Left lung (tissue), 4 donors: ENCODE measurements at regions not wholly inside any gene's neighbourhood (a gene's known extent, or its start where the extent isn't known, plus 50 kb on each side); places are given as distances from the start of the nearest gene placed in this dataset.

ENCODE experiments used
- ATAC-seq: fragments of 200-7000 bp; cut with Tn5 transposase; one replicate; pipeline ENCODE4 v1.9.1; 2020; ENCODE audit warnings: moderate library complexity
- DNase-seq, 4 donors: peaks; one replicate each; pipeline ENCODE4 v3.0.0-alpha.2; 2013 to 2020
- H3K27ac ChIP-seq, 2 donors: fragments of 200-600 bp; sonication (generic) in 1 of 2; one replicate each; pipeline versions ENCODE4 v1.5.0 to v1.8.0; 2020 to 2021
- H3K27me3 ChIP-seq, 2 donors: fragments of 200-600 bp; sonication (generic) in 1 of 2; one replicate each; pipeline versions ENCODE4 v1.5.0 to v1.8.0; 2020 to 2021
- H3K36me3 ChIP-seq, 2 donors: fragments of 200-600 bp; sonication (generic) in 1 of 2; one replicate each; pipeline versions ENCODE4 v1.5.0 to v1.8.0; 2020 to 2021
- H3K4me1 ChIP-seq, 2 donors: fragments of 200-600 bp; one replicate each; pipeline ENCODE4 v1.8.0; 2021
- H3K4me3 ChIP-seq, 2 donors: fragments of 200-600 bp; sonication (generic) in 1 of 2; one replicate each; pipeline versions ENCODE4 v1.5.0 to v1.8.0; 2020 to 2021; ENCODE audit warnings: mild to moderate bottlenecking in 1 of 2
- H3K9me3 ChIP-seq, 2 donors: fragments of 200-600 bp; sonication (generic) in 1 of 2; one replicate each; pipeline versions ENCODE4 v1.5.0 to v1.8.0; 2020 to 2021
- intact Hi-C, 2 donors: fragments of 100-400 bp; cut with DNase I; formaldehyde crosslinking; loops; one replicate each; pipeline versions ENCODE4 v1.11.2 to v1.14.2; 2022
- TF ChIP-seq, protein P1 (sequence below), 2 donors: fragments of 200-600 bp; sonication (generic) in 1 of 2; IDR thresholded peaks; one replicate each; pipeline versions ENCODE4 v1.5.0 to v1.8.0; 2021; ENCODE audit warnings: antibody characterized with exemption in 2 of 2
- donor health status: DM: no; HTN: yes; CAD: no.
- donor health status: DM: no; HTN: no; CAD: no.

DNA sequence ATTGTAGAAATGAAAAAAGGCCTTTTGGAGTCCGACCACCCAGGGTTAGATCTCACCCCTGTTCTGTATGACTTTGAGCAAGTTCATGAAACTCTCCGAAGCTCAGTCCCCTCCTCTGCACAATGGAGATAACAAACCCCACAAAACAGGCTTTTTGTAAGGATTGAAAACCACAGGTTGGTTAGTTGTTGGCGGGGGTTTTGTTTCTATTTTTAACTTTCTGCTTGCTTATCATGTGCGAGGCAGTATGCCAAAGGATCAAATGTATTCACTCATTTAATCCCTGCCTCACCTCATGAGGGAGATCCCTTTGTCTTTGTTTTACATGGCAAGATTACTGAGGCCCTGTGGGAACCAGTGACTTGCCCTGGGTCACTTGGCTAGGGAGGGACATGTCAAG is 539.1 kb downstream of the CDK5RAP2 start:
- Histone ChIP-seq H3K9me3 (no peaks in the 10 kb centered on the region), H3K4me1 (no peaks in the 10 kb centered on the region), H3K27ac (no peak overlapping the region), H3K27me3 (no peaks in the 10 kb centered on the region), H3K4me3 (no peak overlapping the region), H3K36me3 (no peaks in the 10 kb centered on the region)
- no peak for DNase-seq
- intact Hi-C loops = no loop called here
- ATAC-seq = no peak
- TF ChIP-seq, protein P1, sequence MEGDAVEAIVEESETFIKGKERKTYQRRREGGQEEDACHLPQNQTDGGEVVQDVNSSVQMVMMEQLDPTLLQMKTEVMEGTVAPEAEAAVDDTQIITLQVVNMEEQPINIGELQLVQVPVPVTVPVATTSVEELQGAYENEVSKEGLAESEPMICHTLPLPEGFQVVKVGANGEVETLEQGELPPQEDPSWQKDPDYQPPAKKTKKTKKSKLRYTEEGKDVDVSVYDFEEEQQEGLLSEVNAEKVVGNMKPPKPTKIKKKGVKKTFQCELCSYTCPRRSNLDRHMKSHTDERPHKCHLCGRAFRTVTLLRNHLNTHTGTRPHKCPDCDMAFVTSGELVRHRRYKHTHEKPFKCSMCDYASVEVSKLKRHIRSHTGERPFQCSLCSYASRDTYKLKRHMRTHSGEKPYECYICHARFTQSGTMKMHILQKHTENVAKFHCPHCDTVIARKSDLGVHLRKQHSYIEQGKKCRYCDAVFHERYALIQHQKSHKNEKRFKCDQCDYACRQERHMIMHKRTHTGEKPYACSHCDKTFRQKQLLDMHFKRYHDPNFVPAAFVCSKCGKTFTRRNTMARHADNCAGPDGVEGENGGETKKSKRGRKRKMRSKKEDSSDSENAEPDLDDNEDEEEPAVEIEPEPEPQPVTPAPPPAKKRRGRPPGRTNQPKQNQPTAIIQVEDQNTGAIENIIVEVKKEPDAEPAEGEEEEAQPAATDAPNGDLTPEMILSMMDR (IDR thresholded peaks at IDR 0.05) = no peak

DNA sequence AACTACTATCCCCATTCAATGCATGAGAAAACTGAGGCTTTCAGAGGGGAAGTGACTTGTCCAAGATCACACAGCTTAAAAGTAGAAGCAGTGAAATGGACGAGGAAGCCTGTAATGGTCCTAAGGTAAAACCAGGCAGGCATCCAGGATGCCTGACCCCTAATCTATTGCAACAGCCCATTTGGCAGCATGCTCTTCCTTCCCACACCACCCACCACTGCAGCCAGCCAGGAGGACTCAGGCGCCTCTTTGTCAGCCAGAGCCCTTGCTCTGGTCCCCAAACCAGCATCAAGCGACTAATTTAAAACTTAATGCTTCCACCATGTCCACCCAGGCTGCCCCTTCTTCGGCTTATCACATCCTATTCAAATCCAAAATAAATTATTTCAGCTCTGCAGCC is 541.6 kb downstream of the CDK5RAP2 start:
- DNase-seq = no peak
- TF ChIP-seq, protein P1 (IDR thresholded peaks at IDR 0.05) = no peak
- intact Hi-C loops = no loop called here
- no peaks in the 10 kb centered on the region for H3K36me3 ChIP-seq
- H3K4me1 ChIP-seq = no peaks in the 10 kb centered on the region
- ATAC-seq = no peak
- H3K4me3 ChIP-seq = no peak overlapping the region
- H3K27me3 ChIP-seq = no peaks in the 10 kb centered on the region
- no peaks in the 10 kb centered on the region for H3K9me3 ChIP-seq
- H3K27ac ChIP-seq = no peak overlapping the region

DNA sequence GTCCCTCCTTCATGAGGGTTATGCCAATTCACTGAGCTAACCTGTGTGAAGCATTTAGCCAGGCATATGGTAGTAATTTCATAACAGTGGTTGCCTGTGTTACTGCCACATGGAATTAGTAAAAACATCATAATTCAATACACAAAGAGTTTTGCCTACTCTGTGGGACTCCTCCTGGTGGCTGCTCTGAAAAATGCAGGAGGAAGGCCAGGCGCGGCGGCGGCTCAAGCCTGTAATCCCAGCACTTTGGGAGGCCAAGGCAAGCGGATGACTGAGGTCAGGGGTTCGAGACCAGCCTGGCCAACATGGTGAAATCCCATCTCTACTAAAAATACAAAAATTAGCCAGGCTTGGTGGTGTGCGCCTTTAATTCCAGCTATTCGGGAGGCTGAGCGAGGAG is 547.3 kb downstream of the CDK5RAP2 start:
- DNase-seq (no peak), ATAC-seq (no peak)
- Histone ChIP-seq H3K9me3 (no peaks in the 10 kb centered on the region), H3K4me3 (no peak overlapping the region), H3K27ac (no peak overlapping the region), H3K4me1 (no peaks in the 10 kb centered on the region), H3K27me3 (no peaks in the 10 kb centered on the region), H3K36me3 (no peaks in the 10 kb centered on the region)
- TF ChIP-seq, protein P1 (IDR thresholded peaks at IDR 0.05) = no peak
- intact Hi-C loops = no loop called here

DNA sequence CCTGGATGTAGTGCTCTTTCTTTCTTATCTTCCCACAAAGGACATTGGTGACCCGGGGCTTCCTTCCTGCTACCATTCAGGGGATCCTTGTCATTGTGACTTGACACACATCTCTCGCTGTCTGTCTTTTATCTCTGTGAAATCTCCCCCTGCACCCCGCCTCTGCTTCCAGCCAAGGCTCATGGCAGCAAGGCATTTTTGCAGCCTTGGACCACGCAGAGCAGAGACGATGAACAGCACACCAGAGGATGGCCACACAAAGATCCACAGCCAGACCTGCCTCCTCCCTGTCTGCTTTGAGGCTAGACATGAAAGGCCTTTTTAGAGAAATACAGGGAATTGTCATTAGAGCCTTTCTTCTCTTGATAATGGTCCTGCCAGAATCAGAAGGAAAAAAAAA is 549.1 kb downstream of the CDK5RAP2 start:
- no peak overlapping the region for H3K4me3 ChIP-seq
- DNase-seq (no peak), ATAC-seq (no peak)
- no peaks in the 10 kb centered on the region for H3K9me3 ChIP-seq
- H3K4me1 ChIP-seq = no peaks in the 10 kb centered on the region
- no peaks in the 10 kb centered on the region for H3K36me3 ChIP-seq
- no peaks in the 10 kb centered on the region for H3K27me3 ChIP-seq
- no peak overlapping the region for H3K27ac ChIP-seq
- TF ChIP-seq, protein P1 (IDR thresholded peaks at IDR 0.05) = no peak
- intact Hi-C loops = no loop called here

DNA sequence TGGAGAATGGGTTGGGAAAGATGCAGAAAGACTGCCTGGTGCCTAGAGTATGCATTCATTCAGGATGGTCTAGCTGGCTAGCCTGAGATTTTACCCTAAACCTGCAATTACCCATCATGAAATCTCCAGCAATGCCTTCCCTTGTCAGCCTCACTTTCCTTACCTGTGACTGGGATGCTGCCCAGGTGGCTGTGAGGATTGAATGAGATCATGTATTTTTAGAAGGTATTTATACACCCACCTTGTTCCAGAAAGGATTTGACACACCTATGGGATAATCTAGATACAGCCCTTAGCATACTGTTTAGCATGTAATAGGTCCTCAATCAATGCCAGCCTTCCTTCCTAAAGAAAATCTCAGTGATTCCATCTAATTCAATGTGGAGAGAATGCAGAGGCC is 561.4 kb downstream of the CDK5RAP2 start:
- no peaks in the 10 kb centered on the region for H3K36me3 ChIP-seq
- no peaks in the 10 kb centered on the region for H3K4me1 ChIP-seq
- H3K4me3 ChIP-seq = no peak overlapping the region
- no peak overlapping the region for H3K27ac ChIP-seq
- TF ChIP-seq, protein P1 (IDR thresholded peaks at IDR 0.05) = no peak
- DNase-seq = no peak
- intact Hi-C loops = no loop called here
- H3K9me3 ChIP-seq = no peaks in the 10 kb centered on the region
- H3K27me3 ChIP-seq = no peaks in the 10 kb centered on the region
- ATAC-seq = no peak
